HG03159 (cell line): ENCODE measurements at regions not wholly inside any gene's neighbourhood (a gene's known extent, or its start where the extent isn't known, plus 50 kb on each side); places are given as distances from the start of the nearest gene placed in this dataset.
"Not testable (repeated sequence)": the region's sequence is repeated elsewhere in the genome, so short reads cannot be mapped to it uniquely, and the experiment has no call there.

Experiments used
- ATAC-seq: cut with Tn5 transposase; IDR thresholded peaks from one replicate; pipeline ENCODE4 v1.9.1; 2021; ENCODE audit warnings: mild to moderate bottlenecking, moderate library complexity; ENCODE audit not compliant: unreplicated experiment

DNA sequence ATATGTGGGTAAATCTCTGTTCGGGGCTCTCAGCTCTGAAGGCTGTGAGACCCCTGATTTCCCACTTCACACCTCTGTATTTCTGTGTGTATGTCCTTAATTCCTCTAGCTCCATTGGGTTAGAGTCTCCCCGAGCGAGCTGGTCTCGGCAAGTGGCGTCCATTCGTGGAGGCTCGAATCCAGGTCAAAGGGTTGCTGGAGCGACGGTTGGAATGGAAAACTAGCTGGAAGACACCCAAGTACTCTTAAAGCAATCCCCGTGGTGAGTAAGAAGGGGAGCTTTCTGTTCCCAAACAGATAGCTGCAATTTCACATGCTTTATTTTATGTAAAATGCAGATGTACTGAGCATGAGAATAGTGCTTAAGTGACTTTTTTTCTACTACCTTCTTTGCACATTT, 277.5 kb upstream of the SGCG start:
- no peak for ATAC-seq

DNA sequence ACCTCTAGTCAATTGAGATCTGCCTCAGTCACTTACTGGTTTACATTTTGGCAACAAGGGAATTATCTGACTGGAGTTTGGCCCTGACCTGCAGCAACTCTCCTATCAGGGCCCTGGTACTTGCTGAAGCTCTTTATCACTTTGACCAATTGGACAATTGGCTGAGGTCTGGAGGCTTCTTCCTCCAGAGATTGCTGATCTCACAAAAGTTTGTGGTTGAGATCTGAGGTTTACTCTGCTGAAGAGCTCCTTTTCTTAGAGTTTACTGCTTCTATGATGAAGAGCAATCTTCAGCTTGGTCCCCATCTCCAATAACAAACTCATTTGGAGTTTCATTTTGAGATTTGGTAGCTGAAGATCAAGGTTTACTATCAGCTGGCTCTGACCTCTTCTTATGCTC, 276.9 kb upstream of the SGCG start:
- ATAC-seq: no peak

DNA sequence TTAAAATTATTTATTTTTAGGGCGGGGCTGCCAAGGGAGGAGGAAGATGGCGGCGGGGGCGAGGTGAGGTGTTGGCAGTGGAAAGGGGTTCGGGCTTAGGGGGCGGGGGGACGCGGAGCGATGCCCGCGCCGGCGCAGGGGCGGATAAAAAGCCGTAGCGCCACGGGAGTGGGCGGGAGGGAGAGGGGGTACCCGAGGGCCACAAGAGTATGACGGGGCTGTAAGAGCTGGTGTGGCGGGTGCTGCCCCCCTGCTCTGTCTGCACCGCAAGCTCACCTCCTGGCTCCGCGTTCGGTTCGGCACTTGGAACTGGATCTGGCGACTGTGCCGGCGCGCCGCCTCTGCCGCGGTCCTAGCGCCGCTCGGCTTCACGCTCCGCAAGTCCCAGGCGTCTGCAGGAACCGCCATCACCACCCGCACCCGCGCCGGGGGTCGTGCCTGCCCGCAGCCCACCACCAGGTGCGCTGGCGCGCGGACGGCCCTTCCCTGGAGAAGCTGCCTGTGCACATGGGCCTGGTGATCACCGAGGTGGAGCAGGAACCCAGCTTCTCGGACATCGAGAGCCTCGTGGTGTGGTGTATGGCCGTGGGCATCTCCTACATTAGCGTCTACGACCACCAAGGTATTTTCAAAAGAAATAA, 265.2 kb upstream of the SGCG start:
- peak; percentile 81 for ATAC-seq

DNA sequence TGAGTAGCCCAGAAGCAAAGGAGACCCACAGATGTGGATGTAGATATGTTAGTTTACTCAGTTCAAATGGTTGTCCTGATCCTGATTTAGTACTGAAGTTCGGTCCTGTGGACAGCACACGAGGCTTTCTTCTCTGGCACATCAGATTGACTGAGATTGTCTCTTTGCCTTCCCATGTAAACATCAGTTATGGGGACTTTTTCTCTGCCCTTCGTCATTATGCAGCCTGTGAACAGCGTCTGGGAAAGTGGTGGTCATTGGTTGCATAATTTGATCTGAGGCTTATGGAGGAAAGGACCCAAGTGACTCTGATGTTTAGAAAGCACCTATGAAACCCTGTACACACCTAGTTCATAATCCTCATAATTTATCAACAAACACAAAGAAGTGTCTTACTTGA, 264.5 kb upstream of the SGCG start:
- ATAC-seq: not testable (repeated sequence)

DNA sequence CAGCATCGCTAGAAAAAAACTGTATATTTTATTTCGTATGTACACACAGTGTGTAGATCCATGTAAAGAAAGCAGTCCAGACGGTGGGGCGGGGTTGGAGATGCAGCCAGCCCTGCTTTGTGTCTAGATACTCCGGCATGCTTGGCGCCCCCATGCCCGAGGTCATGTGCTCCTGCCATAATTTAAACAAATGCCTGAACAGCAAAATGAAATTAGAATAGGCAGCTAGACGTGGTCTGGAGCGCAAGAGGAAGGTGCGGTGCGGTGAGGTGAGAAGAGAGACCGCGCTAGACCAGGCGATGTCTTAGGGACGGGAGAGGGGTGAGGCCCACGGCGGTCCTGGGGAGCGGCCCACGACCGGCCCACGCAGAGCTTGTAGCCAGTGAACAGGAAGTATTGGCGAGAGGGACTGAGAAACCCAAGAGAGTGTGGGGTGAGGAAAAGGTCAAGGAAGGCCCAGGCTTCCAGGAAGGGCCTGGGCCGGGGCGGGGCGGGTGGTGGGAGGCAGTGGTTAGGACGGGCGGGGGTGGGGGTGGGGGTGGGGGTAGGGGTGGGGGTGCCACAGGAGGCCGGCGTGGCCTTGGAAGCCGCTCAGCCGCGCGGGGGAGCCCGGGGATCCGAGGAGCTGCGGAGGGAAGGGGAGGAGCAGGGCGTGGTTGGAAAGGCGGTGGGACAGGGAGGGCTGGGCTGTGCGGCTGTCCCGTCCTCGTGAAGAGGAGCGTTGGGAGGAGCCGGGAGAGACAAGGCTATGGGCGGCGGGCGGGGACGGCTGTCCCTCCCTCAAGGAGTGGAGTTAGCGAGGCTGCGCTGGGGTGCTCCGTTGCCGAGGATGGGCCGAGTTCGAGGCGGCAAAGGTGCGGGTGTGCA, 254.7 kb upstream of the SGCG start:
- ATAC-seq: no peak

DNA sequence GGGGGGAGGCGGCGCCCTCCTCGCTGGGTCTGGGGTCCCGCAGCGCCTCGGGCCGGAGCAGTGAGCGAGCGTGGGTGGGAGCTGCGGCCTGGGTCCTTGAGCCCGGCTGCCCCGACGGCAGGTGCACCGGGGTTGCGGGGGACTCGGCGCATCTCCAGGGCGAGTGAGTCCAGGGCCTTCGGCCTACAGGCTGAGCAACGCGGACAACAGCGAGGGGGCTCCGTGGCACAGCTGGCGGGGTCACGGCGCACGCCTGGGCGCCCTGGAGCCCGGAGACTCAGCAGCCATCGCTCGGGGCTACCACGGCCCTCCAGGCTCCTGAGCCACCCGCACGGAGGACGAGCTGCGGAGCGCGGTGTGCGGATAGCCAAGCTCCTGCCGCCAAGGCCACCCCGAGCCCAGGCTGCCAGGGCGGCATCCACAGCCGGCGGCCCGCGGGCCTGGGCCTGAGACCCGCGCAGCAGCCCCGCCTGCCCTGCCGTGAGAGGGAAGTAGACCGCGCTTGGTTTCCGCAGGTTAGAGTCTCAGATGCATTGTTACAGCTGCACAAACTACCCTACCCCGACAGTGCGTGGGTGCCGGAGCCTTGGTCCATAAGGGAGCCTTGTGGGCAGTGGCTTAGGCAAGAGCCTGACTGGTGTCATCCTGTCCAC, 253.9 kb upstream of the SGCG start:
- ATAC-seq: no peak

DNA sequence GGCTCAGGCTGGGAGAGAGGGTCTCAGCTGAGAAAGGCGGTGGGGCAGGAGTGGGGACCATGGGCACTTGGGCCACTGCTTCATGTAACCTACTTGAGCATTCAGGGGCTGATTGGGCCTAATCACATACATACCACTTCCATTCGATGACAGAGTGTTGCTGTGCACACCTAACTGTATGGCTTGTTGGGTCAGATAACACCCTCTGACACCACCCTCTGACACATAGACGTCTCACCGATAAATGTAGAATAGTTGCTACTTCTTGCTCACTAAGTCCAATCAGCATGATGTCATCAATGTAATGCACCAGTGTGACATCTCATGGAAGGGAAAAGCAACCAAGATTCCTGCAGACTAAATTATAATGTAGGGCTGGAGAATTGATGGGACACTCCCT, 252.9 kb upstream of the SGCG start:
- not testable (repeated sequence) for ATAC-seq

DNA sequence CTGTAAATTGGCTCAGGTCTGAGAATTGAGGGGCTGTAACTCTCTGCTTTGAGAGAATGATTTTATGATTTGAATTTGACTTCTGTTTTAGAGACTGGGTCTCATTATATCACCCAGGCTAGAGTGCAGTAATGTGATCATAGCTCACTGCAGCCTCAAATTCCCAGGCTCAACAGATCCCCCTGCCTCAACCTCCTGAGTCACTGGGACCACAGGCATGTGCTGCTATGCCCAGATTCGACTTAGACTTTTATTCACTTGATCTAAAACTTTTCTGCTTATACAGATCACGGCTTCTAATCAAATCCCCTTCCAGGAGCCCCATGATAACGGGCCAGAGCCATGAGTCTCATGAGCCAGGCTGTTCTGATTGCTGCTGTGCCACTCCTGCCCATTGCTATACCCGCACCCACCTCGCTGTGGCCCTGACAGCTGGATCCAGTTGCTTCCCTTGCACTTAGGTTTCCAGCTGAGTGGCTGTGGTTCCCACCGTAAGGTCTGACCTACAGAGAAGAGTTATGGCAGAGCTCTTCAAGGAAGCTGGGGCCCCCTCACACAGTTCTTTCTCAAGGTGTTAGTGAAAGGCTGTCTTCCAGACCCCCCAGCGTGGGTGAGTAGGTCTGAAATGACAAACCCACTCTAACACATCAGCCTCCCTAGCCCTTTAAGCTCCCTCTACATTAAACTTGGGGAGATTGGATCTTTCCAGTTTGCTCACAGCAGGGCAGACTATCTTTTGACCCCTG, 251.2 kb upstream of the SGCG start:
- no peak for ATAC-seq

DNA sequence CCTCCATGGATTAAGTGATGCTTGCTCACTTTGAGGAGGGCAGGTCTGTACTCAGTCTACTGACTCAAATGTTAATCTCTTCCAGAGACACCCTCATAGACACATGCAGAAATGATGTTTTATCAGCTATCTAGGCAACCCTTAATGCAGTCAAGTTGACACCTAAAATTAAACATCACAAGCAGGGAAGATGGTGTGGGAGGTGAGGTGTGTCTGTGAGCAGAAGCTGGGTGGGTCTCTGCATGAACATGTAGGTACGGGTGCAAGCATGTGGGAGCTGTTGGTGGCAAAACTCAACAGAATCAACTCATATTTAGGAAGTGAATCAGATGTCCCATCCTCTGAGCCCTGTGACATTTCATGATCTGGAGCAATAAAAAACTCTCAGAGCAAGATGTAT, 249.2 kb upstream of the SGCG start:
- no peak for ATAC-seq

DNA sequence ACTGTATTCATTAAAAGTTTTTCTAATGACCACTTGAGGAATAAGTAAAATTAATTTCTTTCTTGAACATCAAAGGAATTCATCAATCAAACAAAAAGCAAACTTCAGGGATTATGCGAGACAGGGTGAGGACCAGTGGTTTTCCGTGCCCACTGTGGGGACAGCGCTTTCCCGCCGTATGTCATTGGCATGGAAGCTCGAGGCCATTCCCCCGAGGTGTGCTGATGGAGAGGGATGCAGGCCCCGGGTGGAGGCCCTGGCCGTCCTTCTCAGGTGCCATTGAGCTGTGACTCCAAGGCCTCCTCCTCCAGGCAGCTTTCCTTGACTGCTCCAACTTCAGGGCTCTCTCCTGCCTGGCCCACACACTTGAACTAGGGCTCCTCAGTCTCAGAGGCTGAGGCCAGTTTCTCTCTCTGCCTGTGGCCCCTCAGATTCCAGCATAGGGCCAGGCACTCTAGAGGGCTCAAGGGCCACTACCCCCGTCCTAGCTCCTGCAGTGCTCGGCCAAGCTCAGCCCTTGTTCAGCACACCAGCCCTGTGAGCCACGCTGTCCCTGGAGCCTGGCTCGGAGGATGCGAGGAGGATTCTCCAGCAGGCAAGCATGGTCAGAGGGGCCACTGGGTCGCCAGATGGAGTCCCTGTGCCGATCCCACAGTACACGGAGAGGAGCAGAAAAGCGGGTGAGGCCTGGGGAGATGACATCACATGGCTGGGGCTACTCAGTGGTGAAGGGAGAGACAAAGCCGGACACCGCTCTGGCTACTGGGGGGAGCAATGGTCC, 248.0 kb upstream of the SGCG start:
- not testable (repeated sequence) for ATAC-seq

DNA sequence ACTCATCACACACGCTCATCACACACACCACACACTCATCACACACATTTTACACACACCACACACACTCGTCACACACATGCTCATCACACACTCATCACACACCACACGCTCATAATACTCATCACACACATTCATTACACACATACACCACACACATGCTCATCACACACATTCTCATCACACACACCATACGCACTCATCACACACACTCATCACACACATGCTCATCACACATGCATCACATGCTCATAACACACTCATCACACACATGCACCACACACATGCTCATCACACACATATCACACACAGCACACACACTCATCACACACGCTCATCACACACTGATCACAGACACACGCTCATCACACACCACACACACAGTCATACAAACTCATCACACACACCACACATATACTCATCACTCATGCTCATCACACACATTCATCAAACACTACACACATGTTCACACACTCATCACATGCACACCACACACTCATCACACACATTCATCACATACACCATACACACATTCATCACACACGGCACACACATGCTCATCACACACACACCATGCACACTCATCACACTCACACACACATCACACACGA, 247.1 kb upstream of the SGCG start:
- ATAC-seq: no peak

DNA sequence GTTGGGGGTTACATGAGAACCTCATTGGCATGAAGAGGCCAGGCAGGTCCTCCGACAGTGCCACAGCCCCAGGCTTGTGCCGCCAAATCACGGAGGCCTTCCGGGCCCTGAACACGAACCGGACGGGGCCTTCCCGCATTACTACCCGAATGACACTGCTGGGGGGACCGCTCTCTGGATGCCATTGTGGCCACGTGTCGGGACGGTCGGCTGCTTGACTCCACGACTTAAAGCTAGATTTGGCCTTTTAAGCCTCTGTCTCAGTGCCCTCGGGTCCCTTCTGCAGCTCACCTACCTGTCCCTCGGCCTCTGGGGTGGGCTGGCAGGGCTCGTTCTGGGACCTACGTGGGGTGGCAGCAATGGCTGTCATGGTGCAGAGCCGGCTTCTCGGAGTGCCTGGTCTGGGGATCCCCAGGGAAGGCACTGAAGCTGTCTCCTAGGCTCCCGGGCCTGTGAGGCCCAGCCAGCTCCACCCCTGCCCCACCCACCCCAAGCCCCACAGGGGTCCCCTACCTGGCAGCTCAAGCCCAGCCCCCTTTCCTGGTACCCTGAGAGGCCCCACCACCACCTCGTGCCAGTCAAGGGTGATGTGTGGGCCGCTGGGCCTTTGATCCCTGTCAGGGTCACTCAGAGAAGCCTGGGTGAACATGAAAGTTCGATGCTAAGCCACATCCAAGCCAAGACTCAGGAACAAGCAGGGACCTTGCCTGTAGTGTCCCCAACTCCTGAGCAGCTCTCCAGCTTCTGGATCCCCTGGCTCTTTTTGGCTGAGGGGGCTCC, 245.8 kb upstream of the SGCG start:
- no peak for ATAC-seq

DNA sequence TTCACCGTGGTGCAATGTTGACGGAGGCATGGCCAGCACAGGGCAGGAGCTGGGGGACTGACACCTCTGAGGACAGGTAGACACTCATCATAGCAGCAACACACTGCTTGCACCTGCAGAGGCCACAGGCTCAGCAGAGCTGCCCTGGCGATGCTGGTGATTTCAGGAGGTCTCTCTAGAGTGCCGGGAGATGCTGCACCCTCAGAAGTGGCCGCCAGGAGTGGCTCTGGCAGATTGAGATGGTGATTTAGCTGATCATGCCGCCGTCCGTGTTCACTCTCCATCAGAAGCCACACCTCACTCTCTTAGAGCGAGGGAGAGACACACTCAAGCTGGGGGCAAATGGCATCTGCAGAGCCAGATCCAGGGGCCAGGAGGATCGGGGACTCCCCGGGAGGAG, 244.6 kb upstream of the SGCG start:
- ATAC-seq: no peak

DNA sequence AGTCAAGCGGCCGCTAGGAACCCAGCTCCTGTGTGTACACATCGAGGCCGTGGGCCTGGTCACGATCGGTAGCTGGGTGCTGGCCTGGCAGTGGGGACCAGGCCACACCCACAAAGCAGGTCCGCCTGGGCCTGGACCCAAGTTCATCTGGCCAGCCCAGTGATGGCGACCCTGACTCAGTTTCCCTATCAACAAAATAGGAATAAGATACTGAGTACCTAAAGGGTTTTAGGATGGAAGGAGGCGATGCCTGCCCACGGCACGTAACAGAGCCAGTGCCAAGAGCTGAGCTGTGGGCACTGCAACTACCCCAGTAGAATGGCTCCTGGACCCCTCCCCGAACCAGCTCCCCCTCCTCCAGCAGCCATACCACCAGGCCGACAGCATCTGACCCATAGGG, 243.5 kb upstream of the SGCG start:
- ATAC-seq: no peak

DNA sequence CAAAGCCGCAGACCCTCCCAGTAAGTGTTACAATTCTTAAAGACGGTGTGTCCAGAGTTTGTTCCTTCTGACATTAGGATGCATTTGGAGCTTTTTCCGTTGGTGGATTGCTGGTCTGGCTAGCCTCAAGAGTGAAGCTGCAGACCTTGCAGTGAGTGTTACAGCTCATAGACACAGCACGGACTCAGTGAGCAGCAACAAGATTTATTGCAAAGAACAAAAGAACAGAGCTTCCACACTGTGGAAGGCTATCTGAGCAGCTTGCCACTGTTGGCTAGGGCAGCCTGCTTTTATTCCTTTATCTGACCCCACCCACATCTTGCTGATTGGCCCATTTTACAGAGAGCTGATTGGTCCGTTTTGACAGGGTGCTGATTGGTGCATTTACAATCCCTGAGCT, 242.8 kb upstream of the SGCG start:
- no peak for ATAC-seq

DNA sequence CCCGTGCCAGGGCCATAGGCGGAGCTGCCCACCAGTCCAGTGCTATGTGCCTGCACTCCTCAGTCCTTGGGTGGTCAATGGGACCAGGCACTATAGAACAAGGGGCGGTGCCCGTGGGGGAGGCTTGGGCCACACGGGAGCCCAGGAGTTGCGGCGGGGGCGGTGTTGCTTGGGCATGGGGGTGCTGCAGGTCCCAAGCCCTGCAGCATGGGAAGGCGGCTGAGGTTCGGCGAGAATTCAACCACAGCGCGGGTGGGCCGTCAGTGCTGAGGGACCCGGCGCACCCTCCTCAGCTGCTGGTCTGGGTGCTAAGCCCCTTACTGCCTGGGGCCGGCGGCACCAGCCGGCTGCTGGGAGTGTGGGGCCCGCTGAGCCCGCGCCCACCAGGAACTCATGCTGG, 242.2 kb upstream of the SGCG start:
- ATAC-seq: no peak

DNA sequence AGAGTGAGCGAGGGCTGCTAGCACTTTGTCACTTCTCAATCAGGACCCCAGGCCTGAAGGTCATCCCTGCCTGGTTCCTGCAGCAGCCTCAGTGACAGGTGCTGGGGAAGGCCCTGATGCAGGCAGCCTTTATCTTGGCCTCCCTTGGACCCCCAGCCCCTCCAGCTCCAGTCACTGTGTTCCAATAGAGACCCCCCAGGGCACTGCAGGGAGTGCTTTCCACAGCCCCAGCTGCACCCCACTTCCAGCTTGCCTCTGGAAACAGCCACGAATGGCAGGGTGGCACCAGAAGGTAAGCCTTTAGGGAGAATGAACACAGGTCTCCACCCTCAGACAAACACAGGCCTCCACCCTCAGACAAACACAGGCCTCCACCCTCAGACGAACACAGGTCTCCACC, 241.6 kb upstream of the SGCG start:
- no peak for ATAC-seq

DNA sequence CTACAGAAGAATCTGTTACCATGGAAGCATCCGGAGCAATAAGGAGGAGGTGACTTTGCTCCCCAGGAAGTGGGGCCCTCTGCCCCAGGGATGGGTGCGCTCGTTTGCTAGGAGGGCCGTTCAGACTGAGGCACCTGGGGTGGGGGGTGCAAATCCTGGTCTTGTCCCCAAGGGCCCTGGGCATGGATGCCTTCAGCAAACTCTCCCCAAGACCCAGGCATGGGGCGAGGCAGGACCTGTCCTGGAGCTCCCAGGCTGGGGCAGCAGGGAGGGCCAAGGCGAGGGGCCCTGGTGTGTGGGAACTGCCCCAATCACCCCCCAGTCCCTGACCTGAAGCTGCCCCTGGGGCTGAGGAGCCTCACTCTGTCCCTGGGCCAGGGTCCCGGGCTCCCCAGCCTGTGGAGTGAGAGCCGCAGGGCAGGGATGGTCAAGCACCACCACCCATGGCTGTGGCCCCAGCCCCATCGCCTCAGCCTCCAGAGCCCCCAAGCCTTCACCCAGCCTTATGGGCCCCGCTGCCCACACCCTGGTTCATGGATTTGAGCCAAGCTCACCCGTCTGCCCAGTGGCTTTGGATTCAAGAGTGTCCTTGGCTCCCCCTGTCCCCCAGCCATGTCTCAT, 240.6 kb upstream of the SGCG start:
- ATAC-seq: no peak

DNA sequence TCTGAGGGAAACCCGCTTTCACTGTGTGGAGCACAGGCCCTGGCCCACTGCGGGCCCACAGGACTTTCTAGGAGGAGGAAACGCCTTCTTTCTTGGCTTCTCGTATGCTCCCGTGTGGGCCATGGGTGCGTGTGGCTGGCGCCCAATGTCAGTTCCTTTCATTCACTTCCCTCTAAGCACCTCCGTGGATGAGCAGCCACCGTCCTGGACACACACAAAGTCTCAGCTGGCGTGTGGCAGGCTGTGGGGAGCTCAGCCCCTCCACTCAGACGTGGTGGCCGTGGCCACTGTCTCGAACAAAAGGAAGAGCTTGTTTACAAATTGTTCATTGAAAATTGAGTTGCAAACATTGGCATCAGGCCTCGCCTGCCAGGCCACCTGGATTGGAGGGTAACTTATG, 240.0 kb upstream of the SGCG start:
- no peak for ATAC-seq
